ENCODE measurements at regions not wholly inside any gene's neighbourhood (a gene's known extent, or its start where the extent isn't known, plus 50 kb on each side); places are given as distances from the start of the nearest gene placed in this dataset.

GRCh38 chr18:46387441-46388131, 269.4 kb downstream of the LOXHD1 start:
- TF ChIP-seq POLR2A (IDR thresholded peaks at IDR 0.05): no peak
- TF ChIP-seq CTCF (IDR thresholded peaks at IDR 0.05): no peak
- no peak for DNase-seq

GRCh38 chr18:46388286-46388685, 268.7 kb downstream of the LOXHD1 start:
- no peak overlapping the region for H3K27ac ChIP-seq
- TF ChIP-seq POLR2A (IDR thresholded peaks at IDR 0.05) (no peak), CTCF (IDR thresholded peaks at IDR 0.05) (no peak)
- no peak for DNase-seq
- no peaks in the 10 kb centered on the region for H3K27me3 ChIP-seq
- H3K36me3 ChIP-seq: no peaks in the 10 kb centered on the region
- no peaks in the 10 kb centered on the region for H3K4me1 ChIP-seq
- no peaks in the 10 kb centered on the region for H3K9me3 ChIP-seq
- no peak overlapping the region for H3K4me3 ChIP-seq

More at GRCh38 chr18:46387441-46388131, 269.4 kb downstream of the LOXHD1 start:
- Histone ChIP-seq H3K4me3 (no peak overlapping the region), H3K27ac (no peak overlapping the region), H3K36me3 (no peaks in the 10 kb centered on the region), H3K9me3 (no peaks in the 10 kb centered on the region), H3K4me1 (no peaks in the 10 kb centered on the region), H3K27me3 (no peaks in the 10 kb centered on the region)

- no peaks in the 10 kb centered on the region for H3K9me3 ChIP-seq
- no peak for DNase-seq
- no peak for TF ChIP-seq CTCF (IDR thresholded peaks at IDR 0.05)
- no peak for TF ChIP-seq POLR2A (IDR thresholded peaks at IDR 0.05)
- H3K4me3 ChIP-seq: no peak overlapping the region
- no peaks in the 10 kb centered on the region for H3K27me3 ChIP-seq
- H3K4me1 ChIP-seq: no peaks in the 10 kb centered on the region
- H3K27ac ChIP-seq: no peak overlapping the region
- H3K36me3 ChIP-seq: no peaks in the 10 kb centered on the region
These were observed 264.4 kb downstream of the LOXHD1 start for GRCh38 chr18:46392576-46392975.

DNA sequence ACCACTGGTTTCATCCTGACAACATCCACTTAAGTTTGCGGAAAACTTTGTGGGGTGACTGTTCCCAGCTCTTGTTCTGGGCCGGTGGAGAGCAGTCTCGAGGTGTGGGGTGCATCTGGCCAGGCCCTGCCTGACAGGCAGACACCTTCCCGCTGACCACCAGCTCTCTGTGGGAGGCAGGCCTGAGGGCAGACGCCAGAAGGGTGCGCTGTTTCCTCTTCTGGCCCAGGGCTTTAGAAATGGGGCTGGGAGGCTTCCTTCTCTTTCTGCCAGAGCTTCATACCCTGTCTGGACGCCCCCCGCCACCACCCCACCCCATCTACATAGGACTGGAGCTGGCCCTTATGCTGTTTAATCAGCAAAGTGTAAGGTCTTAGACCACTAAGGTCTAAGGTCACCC, 263.8 kb downstream of the LOXHD1 start:
- Histone ChIP-seq H3K9me3 (no peaks in the 10 kb centered on the region), H3K27me3 (no peaks in the 10 kb centered on the region), H3K4me3 (no peak overlapping the region), H3K36me3 (no peaks in the 10 kb centered on the region), H3K4me1 (no peaks in the 10 kb centered on the region), H3K27ac (no peak overlapping the region)
- no peak for TF ChIP-seq POLR2A (IDR thresholded peaks at IDR 0.05)
- TF ChIP-seq CTCF (IDR thresholded peaks at IDR 0.05): no peak
- DNase-seq: no peak

DNA sequence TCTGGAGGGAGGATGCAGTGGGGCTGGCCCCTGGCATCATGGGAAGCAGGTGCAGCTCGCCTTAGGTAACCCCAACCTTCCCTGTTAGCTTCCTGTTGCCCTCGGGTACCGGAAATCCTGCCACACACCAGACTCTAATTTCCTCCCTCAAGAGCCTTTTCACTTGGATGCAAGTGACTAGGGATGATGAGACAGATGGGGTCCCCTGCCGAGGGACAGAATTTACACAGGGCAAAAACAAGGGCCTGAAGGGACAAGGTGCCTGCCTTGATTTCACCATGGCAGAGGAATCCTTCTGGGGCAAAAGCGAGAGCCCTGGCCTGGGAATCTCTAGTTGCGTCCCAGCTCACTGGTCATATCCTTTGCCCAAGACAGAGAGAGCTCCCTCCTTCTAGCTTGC, 263.1 kb downstream of the LOXHD1 start:
- Histone ChIP-seq H3K4me3 (no peak overlapping the region), H3K9me3 (no peaks in the 10 kb centered on the region), H3K4me1 (no peaks in the 10 kb centered on the region), H3K27me3 (no peaks in the 10 kb centered on the region), H3K27ac (no peak overlapping the region), H3K36me3 (no peaks in the 10 kb centered on the region)
- DNase-seq: no peak
- no peak for TF ChIP-seq POLR2A (IDR thresholded peaks at IDR 0.05)
- TF ChIP-seq CTCF (IDR thresholded peaks at IDR 0.05): no peak

DNA sequence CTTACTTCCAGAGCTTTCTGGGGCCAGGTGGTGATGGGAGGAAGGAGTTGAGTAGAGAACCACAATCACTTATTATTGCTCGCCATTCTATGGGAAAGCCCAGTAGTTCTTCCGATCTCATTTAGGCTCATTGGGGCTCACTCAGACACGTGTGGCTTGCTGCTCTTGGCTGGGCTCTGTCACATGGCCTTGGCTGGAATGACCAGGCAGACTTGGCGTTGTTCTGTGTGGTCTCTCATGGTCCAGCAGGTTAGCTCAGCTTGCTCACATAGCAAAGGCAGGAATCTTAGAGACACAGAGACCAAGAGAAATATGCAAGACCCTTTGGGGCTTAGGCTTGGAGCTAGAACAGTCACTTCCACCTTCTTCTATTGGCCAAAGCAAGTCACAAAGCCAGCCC, 261.2 kb downstream of the LOXHD1 start:
- no peaks in the 10 kb centered on the region for H3K9me3 ChIP-seq
- H3K27ac ChIP-seq: no peak overlapping the region
- no peaks in the 10 kb centered on the region for H3K36me3 ChIP-seq
- TF ChIP-seq POLR2A (IDR thresholded peaks at IDR 0.05): no peak
- no peak for TF ChIP-seq CTCF (IDR thresholded peaks at IDR 0.05)
- no peak for DNase-seq
- H3K4me1 ChIP-seq: no peaks in the 10 kb centered on the region
- H3K27me3 ChIP-seq: no peaks in the 10 kb centered on the region
- no peak overlapping the region for H3K4me3 ChIP-seq

Measured in Peyer's patch (tissue), 4 donors.